Fibroblast of skin of left quadriceps (primary cell): ENCODE measurements at regions not wholly inside any gene's neighbourhood (a gene's known extent, or its start where the extent isn't known, plus 50 kb on each side); places are given as distances from the start of the nearest gene placed in this dataset.

Experiments used
- DNase-seq, 2 experiments: peaks; one replicate each; pipeline ENCODE4 v3.0.0-alpha.2; 2013; ENCODE audit warnings: low read depth in 2 of 2

- no peak for DNase-seq
These were observed 493.0 kb upstream of the FAM241A start for GRCh38 chr4:111652236-111652635.

- no peak for DNase-seq
These were observed 492.3 kb upstream of the FAM241A start for GRCh38 chr4:111652986-111653385.

DNA sequence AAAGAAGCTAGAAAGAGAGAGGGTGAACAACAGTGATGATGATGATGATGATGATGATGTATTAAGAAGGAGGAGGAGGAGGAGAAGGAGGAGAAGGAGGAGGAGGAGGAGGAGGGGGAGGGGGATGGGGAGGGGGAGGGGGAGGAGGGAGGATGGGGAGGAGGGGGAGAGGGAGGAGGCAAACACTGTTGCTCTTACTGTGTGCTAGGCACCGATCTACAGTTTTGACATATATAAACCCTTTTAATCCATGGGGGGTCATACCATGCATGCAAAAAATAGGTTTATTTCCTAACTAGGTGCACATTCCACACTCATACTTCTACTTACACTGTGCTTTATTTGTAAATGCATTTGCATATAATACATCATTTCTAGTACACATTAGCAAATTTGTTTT, 482.8 kb upstream of the FAM241A start:
- DNase-seq, result no peak

DNA sequence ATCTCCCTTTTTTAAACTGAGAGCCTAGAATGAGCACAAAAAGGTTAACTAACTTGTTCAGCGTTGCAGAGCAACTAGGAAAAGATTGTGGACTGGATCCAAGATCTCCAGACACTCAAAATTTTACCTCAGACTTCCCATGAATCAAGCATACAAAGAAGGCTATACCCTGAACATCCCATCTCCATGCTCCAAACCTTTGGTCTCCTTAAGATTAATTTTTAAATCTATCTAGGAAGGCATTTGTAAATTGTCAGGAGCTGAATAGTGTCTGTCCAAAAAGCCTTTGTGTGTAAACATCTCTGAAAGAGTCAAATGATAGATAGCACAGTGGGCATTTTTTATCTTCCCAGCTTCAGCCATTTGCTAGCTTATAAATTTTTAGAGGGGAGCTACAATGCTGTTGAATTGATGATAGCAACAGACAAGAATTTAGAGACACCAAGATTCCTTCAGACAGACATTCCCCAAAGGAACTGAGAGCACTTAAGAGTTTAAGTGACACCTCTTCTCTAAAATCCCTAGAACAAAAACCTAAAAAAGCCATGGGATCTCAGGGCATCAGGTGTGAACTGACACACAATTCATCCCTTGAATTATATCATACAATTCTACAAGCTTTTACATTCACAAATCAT, 480.8 kb upstream of the FAM241A start:
- no peak for DNase-seq

- no peak for DNase-seq
These were observed 478.4 kb upstream of the FAM241A start for GRCh38 chr4:111666826-111667360.

DNA sequence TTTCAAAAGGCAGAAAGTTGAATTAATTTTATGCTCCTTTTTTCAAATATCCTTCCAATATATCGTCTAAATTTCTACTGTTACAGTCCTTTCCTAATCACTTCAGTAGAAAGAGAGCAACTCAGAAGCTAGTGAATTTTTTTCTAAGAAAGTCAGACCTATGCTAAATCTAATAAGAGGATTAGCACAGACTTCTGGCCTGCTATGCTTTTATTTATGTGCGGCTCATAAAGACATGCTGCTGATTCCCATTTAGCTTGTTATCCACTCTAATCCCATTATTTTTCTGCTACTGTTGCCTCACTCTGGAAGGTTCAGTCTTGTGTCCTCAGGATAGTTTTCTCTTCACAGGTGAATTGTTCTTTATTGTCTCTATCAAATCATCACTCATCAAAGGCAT, 473.5 kb upstream of the FAM241A start:
- DNase-seq, result no peak

GRCh38 chr4:111675746-111676145, 469.5 kb upstream of the FAM241A start:
- DNase-seq, result no peak

GRCh38 chr4:111676533-111676932, 468.7 kb upstream of the FAM241A start:
- DNase-seq, result no peak

GRCh38 chr4:111678479-111678878, 466.8 kb upstream of the FAM241A start:
- DNase-seq, result peak; percentile 96 to 97

- no peak for DNase-seq
These were observed 466.3 kb upstream of the FAM241A start for GRCh38 chr4:111678908-111679307.

- no peak for DNase-seq
These were observed 464.0 kb upstream of the FAM241A start for GRCh38 chr4:111681270-111681669.

DNA sequence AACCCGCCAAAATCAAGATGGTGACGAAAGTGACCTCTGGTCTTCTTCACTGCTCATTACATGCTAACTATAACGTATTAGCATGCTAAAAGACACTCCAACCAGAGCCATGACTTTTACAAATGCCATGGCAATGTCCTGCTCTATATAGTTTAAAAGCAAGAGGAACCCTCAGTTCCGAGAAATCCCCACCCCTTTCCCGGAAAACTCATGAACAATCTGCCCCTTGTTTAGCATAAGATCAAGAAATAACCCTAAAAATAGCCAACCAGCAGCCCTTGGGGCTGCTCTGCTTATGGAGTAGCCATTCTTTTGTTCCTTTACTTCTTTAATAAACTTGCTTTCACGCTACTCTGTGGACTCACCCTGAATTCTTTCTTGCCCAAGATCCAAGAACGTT, 463.5 kb upstream of the FAM241A start:
- no peak for DNase-seq

DNA sequence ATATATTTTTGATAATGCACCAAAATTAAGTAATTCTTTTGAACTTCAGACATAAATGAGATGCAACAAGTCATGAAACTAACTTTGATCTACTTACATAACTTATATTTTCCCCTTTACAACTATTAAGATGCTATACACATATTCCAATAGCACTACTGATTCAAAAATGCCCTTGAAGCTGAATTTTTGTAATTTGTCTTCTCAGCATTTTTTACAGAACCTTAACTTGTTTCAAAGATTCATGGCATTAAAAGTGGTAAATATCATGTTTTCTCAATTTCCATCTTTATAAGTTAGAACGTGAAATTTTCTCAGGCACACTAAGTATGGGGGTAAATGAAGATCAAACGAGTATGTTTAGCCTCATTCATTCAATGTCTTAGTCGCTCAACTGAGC, 460.0 kb upstream of the FAM241A start:
- no peak for DNase-seq

DNA sequence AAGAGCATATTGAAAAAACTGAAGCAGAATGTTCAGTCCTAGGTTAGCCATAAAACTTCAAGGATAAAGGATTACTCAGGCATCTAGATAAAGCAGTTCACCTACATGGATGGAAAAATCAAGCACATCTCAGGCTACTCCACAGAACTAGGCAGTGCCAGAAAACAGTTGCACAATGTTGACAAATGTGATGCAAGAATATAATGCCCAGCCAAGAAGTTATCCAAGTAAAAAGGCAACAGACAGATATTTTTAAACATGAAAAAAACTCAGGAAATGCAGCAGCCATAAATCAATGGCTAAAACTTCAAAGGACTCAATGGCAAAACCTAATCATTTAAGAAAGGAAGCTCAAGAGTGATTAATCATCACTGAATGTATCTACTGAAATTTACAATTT, 456.0 kb upstream of the FAM241A start:
- DNase-seq, result peak; percentile 74 to 75

DNA sequence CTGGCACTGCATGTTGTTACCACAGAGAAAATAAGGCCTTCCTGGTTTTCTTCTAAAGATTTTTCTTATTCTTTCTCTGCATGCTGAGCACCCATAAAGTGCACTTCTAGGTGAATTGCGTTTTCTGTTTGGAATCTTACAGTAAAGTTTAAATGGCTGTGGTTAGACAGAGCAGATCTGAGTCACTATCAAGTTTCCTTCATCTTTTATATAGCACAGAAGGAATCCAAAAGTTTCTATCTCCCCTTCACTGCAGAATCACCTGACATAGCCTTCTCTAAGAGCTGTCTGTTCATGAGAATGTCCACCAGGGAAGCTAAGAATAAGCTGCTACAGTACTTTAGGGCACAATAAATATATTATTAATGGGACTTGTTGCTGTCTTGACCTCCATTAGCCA, 455.5 kb upstream of the FAM241A start:
- DNase-seq, result peak in 1 of 2 experiments; percentile 35

- no peak for DNase-seq
These were observed 451.5 kb upstream of the FAM241A start for GRCh38 chr4:111693758-111694157.

GRCh38 chr4:111695677-111696076, 449.6 kb upstream of the FAM241A start:
- DNase-seq, result no peak

- no peak for DNase-seq
These were observed 448.7 kb upstream of the FAM241A start for GRCh38 chr4:111696505-111696904.

DNA sequence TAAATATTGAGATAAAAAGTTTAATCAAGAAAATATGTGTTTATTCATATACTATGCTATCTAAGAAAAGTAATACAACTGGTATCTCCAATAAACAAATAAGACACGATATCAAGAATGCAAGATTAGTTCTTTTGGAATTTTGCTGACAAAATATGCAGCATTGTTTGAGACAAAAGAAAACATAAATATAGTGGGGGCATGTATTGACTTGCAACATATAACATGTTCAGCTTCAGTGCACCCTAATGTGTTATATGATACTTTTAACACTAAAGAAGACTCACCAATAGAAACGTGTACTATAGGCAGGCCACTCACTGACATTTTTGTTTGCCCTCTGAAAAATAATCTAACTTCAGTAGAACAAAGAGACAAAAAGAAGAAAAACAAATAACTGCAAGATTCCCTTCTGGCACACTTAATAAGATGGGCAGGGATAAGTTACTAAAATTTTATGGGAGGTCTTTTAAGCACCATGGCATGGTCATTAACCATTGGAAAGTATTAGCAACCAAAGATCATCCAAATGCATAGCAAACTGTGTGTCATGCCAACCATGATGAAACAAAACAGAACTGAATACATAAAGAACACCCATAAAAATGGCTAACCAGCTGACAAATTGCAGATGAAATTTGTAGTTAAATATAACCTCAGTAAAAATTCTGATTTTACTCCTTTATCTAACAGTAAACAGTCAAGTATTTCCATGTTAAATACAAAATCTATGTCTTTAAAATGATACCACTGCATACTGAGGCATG, 447.9 kb upstream of the FAM241A start:
- no peak for DNase-seq

- DNase-seq, result no peak
These were observed 446.9 kb upstream of the FAM241A start for GRCh38 chr4:111698361-111698760.

GRCh38 chr4:111699165-111699564, 446.1 kb upstream of the FAM241A start:
- DNase-seq, result no peak

DNA sequence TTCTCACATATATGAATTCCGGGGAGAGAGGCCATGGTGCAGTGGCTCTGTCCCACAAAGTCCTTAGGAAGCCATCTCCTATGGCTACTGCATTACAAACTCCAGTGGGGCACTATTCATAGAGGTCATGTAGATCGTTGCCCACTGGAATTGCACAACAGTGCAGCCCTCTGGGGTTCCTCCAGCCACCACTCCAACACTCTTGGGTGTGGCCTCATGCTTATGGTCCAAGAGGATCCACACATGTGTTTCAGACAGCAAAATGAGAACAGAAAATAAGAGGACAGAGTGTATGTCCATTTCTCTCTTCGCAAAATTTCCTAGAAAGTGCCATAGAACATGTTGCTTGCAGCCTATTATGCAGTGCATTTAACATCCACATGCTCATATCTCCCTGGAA, 444.2 kb upstream of the FAM241A start:
- DNase-seq, result no peak

- no peak for DNase-seq
These were observed 437.8 kb upstream of the FAM241A start for GRCh38 chr4:111707491-111707890.
